Natural killer cell (primary cell): ENCODE measurements at regions not wholly inside any gene's neighbourhood (a gene's known extent, or its start where the extent isn't known, plus 50 kb on each side); places are given as distances from the start of the nearest gene placed in this dataset.

Source experiments
- ATAC-seq, 3 donors: fragments of 150-1000 bp in 2 of 3; fragments of 200-7000 bp in 1 of 3; cut with Tn5 transposase; 1 replicate in 1 of 3; 2 replicates in 2 of 3; pipeline ENCODE4 v1.10.0; 2021; ENCODE audit warnings: mild to moderate bottlenecking in 2 of 3, moderate library complexity in 2 of 3
- DNase-seq, 2 donors: peaks; one replicate each; pipeline versions ENCODE4 v3.0.0 to v3.0.0-alpha.2; 2013 to 2021; ENCODE audit warnings: mixed read lengths in 1 of 2
- H3K27ac ChIP-seq: one replicate; pipeline ENCODE4 v1.5.1; 2013; ENCODE audit warnings: mild to moderate bottlenecking, low read length
- H3K27me3 ChIP-seq: one replicate; pipeline ENCODE4 v1.6.1; 2013; ENCODE audit warnings: low read length; ENCODE audit not compliant: control insufficient read depth, insufficient read depth
- H3K36me3 ChIP-seq: one replicate; pipeline ENCODE4 v1.6.1; 2013; ENCODE audit warnings: low read length; ENCODE audit not compliant: control insufficient read depth, insufficient read depth
- H3K4me1 ChIP-seq: one replicate; pipeline ENCODE4 v1.6.1; 2013; ENCODE audit warnings: low read length; ENCODE audit not compliant: control insufficient read depth, insufficient read depth
- H3K4me3 ChIP-seq: one replicate; pipeline ENCODE4 v1.5.1; 2013; ENCODE audit warnings: low read length
- H3K9me3 ChIP-seq: one replicate; pipeline ENCODE4 v1.6.1; 2013; ENCODE audit warnings: low read length; ENCODE audit not compliant: control insufficient read depth, insufficient read depth
- H3K27ac Mint-ChIP-seq, 2 donors: one replicate each; pipeline ENCODE4 v1.8.0; 2022; ENCODE audit warnings: mild to moderate bottlenecking in 2 of 2, mixed read lengths in 2 of 2, moderate library complexity in 1 of 2
- H3K27me3 Mint-ChIP-seq, 2 donors: one replicate each; pipeline ENCODE4 v1.8.0; 2022; ENCODE audit warnings: low read depth in 2 of 2, mixed read lengths in 2 of 2
- H3K36me3 Mint-ChIP-seq: one replicate; pipeline ENCODE4 v1.8.0; 2022; ENCODE audit warnings: mixed read lengths
- H3K4me1 Mint-ChIP-seq, 2 donors: one replicate each; pipeline ENCODE4 v1.8.0; 2022; ENCODE audit warnings: mixed read lengths in 2 of 2
- H3K4me3 Mint-ChIP-seq: one replicate; pipeline ENCODE4 v1.8.0; 2022; ENCODE audit warnings: mild to moderate bottlenecking, moderate library complexity, mixed read lengths
- H3K9me3 Mint-ChIP-seq, 2 donors: one replicate each; pipeline ENCODE4 v1.8.0; 2022; ENCODE audit warnings: mixed read lengths in 2 of 2
- CTCF ChIP-seq: fragments of 200-600 bp; IDR thresholded peaks from one replicate; pipeline ENCODE4 v1.8.0; 2022; ENCODE audit warnings: antibody characterized with exemption
- WGBS: methylation state at CpG from one replicate; pipeline ENCODE4 v1.1.7; 2013; ENCODE audit warnings: missing lambda C conversion rate; ENCODE audit not compliant: insufficient coverage; 5-methylcytosine and 5-hydroxymethylcytosine counted together
- intact Hi-C: fragments of 100-400 bp; cut with micrococcal nuclease; formaldehyde crosslinking; loops from one replicate; pipeline ENCODE4 v1.14.2; 2022

GRCh38 chr18:22280453-22280750, 111.0 kb downstream of the GATA6 start:
- no peak overlapping the region for H3K4me3 Mint-ChIP-seq
- no peaks in the 10 kb centered on the region for H3K27me3 ChIP-seq
- WGBS, result 95% methylated on average over 1 of the region's 1 CpG
- no peak overlapping the region for H3K4me3 ChIP-seq
- H3K27ac ChIP-seq, result no peak overlapping the region
- H3K9me3 Mint-ChIP-seq, result peaks cover 0 to 2% of the 10 kb centered on the region in 2 donors
- H3K27me3 Mint-ChIP-seq, result peaks cover 3 to 7% of the 10 kb centered on the region in 2 donors
- no peaks in the 10 kb centered on the region for H3K9me3 ChIP-seq
- peaks cover 11% of the 10 kb centered on the region for H3K4me1 ChIP-seq
- intact Hi-C loops, result no loop called here
- H3K4me1 Mint-ChIP-seq, result peaks cover 27 to 31% of the 10 kb centered on the region in 2 donors
- no peaks in the 10 kb centered on the region for H3K36me3 ChIP-seq
- peak overlapping the region in 1 of 2 donors; percentile 94 for H3K27ac Mint-ChIP-seq
- no peak for ATAC-seq
- H3K36me3 Mint-ChIP-seq, result no peaks in the 10 kb centered on the region
- DNase-seq, result no peak
- TF ChIP-seq CTCF, result no peak

- Mint-ChIP-seq H3K9me3 (peaks cover 0 to 2% of the 10 kb centered on the region in 2 donors), H3K27me3 (peaks cover 0 to 7% of the 10 kb centered on the region in 2 donors), H3K4me1 (peaks cover 22 to 28% of the 10 kb centered on the region in 2 donors), H3K27ac (peak overlapping the region in 1 of 2 donors; percentile 94), H3K4me3 (no peak overlapping the region), H3K36me3 (no peaks in the 10 kb centered on the region)
- no peaks in the 10 kb centered on the region for H3K27me3 ChIP-seq
- intact Hi-C loops, result no loop called here
- 77% methylated on average over 9 of the region's 10 CpGs for WGBS
- ATAC-seq, result no peak
- DNase-seq, result no peak
- peaks cover 11% of the 10 kb centered on the region for H3K4me1 ChIP-seq
- no peak overlapping the region for H3K27ac ChIP-seq
- H3K4me3 ChIP-seq, result no peak overlapping the region
- H3K36me3 ChIP-seq, result no peaks in the 10 kb centered on the region
- TF ChIP-seq CTCF, result no peak
- H3K9me3 ChIP-seq, result no peaks in the 10 kb centered on the region
Observed at GRCh38 chr18:22279741-22280452, 110.5 kb downstream of the GATA6 start.

GRCh38 chr18:22278798-22279197, 109.4 kb downstream of the GATA6 start:
- ATAC-seq, result no peak
- H3K36me3 Mint-ChIP-seq, result no peaks in the 10 kb centered on the region
- intact Hi-C loops, result no loop called here
- H3K9me3 Mint-ChIP-seq, result peaks cover 0 to 2% of the 10 kb centered on the region in 2 donors
- peaks cover 22 to 33% of the 10 kb centered on the region in 2 donors for H3K4me1 Mint-ChIP-seq
- H3K27ac Mint-ChIP-seq, result peak overlapping the region in 1 of 2 donors; percentile 94
- Histone ChIP-seq H3K9me3 (no peaks in the 10 kb centered on the region), H3K27me3 (no peaks in the 10 kb centered on the region), H3K27ac (no peak overlapping the region), H3K4me1 (peaks cover 11% of the 10 kb centered on the region), H3K4me3 (no peak overlapping the region), H3K36me3 (no peaks in the 10 kb centered on the region)
- no peak for TF ChIP-seq CTCF
- WGBS, result 100% methylated on average over 1 of the region's 1 CpG
- H3K4me3 Mint-ChIP-seq, result no peak overlapping the region
- peaks cover 7 to 16% of the 10 kb centered on the region in 2 donors for H3K27me3 Mint-ChIP-seq
- DNase-seq, result no peak

GRCh38 chr18:22277758-22278157, 108.4 kb downstream of the GATA6 start:
- ATAC-seq, result no peak
- peaks cover 0 to 2% of the 10 kb centered on the region in 2 donors for H3K9me3 Mint-ChIP-seq

More at GRCh38 chr18:22277758-22278157, 108.4 kb downstream of the GATA6 start:
- no peak overlapping the region for H3K4me3 Mint-ChIP-seq
- H3K27me3 ChIP-seq, result no peaks in the 10 kb centered on the region
- H3K9me3 ChIP-seq, result no peaks in the 10 kb centered on the region
- DNase-seq, result no peak
- peaks cover 9 to 20% of the 10 kb centered on the region in 2 donors for H3K27me3 Mint-ChIP-seq
- no peaks in the 10 kb centered on the region for H3K36me3 Mint-ChIP-seq
- H3K27ac Mint-ChIP-seq, result peak overlapping the region in 1 of 2 donors; percentile 94
- H3K27ac ChIP-seq, result no peak overlapping the region
- TF ChIP-seq CTCF, result no peak
- peaks cover 8% of the 10 kb centered on the region for H3K4me1 ChIP-seq
- intact Hi-C loops, result no loop called here
- peaks cover 15 to 27% of the 10 kb centered on the region in 2 donors for H3K4me1 Mint-ChIP-seq
- 94% methylated on average over 12 of the region's 12 CpGs for WGBS
- no peaks in the 10 kb centered on the region for H3K36me3 ChIP-seq
- H3K4me3 ChIP-seq, result no peak overlapping the region
